ENCODE measurements at regions not wholly inside any gene's neighbourhood (a gene's known extent, or its start where the extent isn't known, plus 50 kb on each side); places are given as distances from the start of the nearest gene placed in this dataset.
"Not testable (repeated sequence)": the region's sequence is repeated elsewhere in the genome, so short reads cannot be mapped to it uniquely, and the experiment has no call there.

- no peak for DNase-seq
Measured at GRCh38 chr2:67082813-67083212, 314.3 kb upstream of the ETAA1 start.

- DNase-seq: no peak
Measured at GRCh38 chr2:67083951-67084350, 313.2 kb upstream of the ETAA1 start.

- DNase-seq: no peak
Measured at GRCh38 chr2:67085146-67085545, 312.0 kb upstream of the ETAA1 start.

GRCh38 chr2:67091681-67092080 is 305.5 kb upstream of the ETAA1 start:
- DNase-seq: no peak

GRCh38 chr2:67095121-67095520 is 302.0 kb upstream of the ETAA1 start:
- no peak for DNase-seq

GRCh38 chr2:67096886-67097285 is 300.2 kb upstream of the ETAA1 start:
- DNase-seq: no peak

GRCh38 chr2:67103157-67103556 is 294.0 kb upstream of the ETAA1 start:
- no peak for DNase-seq

- DNase-seq: no peak
Measured at GRCh38 chr2:67108231-67108630, 288.9 kb upstream of the ETAA1 start.

GRCh38 chr2:67124531-67124930 is 272.6 kb upstream of the ETAA1 start:
- no peak for DNase-seq

- no peak for DNase-seq
Measured at GRCh38 chr2:67130531-67131256, 266.4 kb upstream of the ETAA1 start.

- DNase-seq: no peak
Measured at GRCh38 chr2:67131257-67131609, 265.9 kb upstream of the ETAA1 start.

- DNase-seq: not testable (repeated sequence)
Measured at GRCh38 chr2:67132441-67132940, 264.6 kb upstream of the ETAA1 start.

GRCh38 chr2:67135208-67135607 is 261.9 kb upstream of the ETAA1 start:
- DNase-seq: no peak

GRCh38 chr2:67137699-67138098 is 259.4 kb upstream of the ETAA1 start:
- DNase-seq: no peak

- DNase-seq: no peak
Measured at GRCh38 chr2:67142071-67142470, 255.1 kb upstream of the ETAA1 start.

GRCh38 chr2:67142741-67143140 is 254.4 kb upstream of the ETAA1 start:
- DNase-seq: no peak

GRCh38 chr2:67145851-67146250 is 251.3 kb upstream of the ETAA1 start:
- no peak for DNase-seq

GRCh38 chr2:67156796-67157195 is 240.3 kb upstream of the ETAA1 start:
- no peak for DNase-seq

GRCh38 chr2:67158718-67159117 is 238.4 kb upstream of the ETAA1 start:
- DNase-seq: no peak

- no peak for DNase-seq
Measured at GRCh38 chr2:67159929-67160328, 237.2 kb upstream of the ETAA1 start.

- DNase-seq: no peak
Measured at GRCh38 chr2:67164771-67165522, 232.2 kb upstream of the ETAA1 start.

GRCh38 chr2:67165523-67165990 is 231.6 kb upstream of the ETAA1 start:
- DNase-seq: no peak

GRCh38 chr2:67166511-67166910 is 230.6 kb upstream of the ETAA1 start:
- not testable (repeated sequence) for DNase-seq
